Gastroesophageal sphincter (tissue), 4 donors: ENCODE measurements at regions not wholly inside any gene's neighbourhood (a gene's known extent, or its start where the extent isn't known, plus 50 kb on each side); places are given as distances from the start of the nearest gene placed in this dataset.

Experiments used
- ATAC-seq: fragments of 150-250 bp; one replicate; pipeline ENCODE4 v1.9.1; 2016; ENCODE audit warnings: mild to moderate bottlenecking, moderate library complexity
- H3K27ac ChIP-seq, 4 donors: fragments of 200-600 bp; sonication (generic) in 3 of 4; 1 replicate in 3 of 4; 2 replicates in 1 of 4; pipeline ENCODE4 v1.5.1; 2016 to 2019
- H3K27me3 ChIP-seq: fragments of 200-600 bp; sonication (generic); one replicate; pipeline ENCODE4 v1.5.1; 2019
- H3K36me3 ChIP-seq, 2 donors: fragments of 200-600 bp; sonication (generic); one replicate each; pipeline ENCODE4 v1.5.1; 2019; ENCODE audit warnings: control low read depth in 1 of 2
- H3K4me1 ChIP-seq, 3 donors: fragments of 200-600 bp; sonication (generic); 1 replicate in 2 of 3; 2 replicates in 1 of 3; pipeline ENCODE4 v1.5.1; 2016 to 2019; ENCODE audit warnings: control low read depth in 2 of 3
- H3K4me3 ChIP-seq, 2 donors: fragments of 200-600 bp; sonication (generic); one replicate each; pipeline ENCODE4 v1.5.1; 2019; ENCODE audit warnings: mild to moderate bottlenecking in 1 of 2, moderate library complexity in 1 of 2
- H3K9me3 ChIP-seq, 3 donors: fragments of 200-600 bp; sonication (generic); one replicate each; pipeline ENCODE4 v1.5.1; 2017 to 2019; ENCODE audit warnings: control low read depth in 2 of 3
- EP300 ChIP-seq: sonication (generic); formaldehyde crosslinking; IDR thresholded peaks from one replicate; pipeline ENCODE4 v1.6.1; 2017; ENCODE audit warnings: antibody characterized with exemption, mild to moderate bottlenecking
- POLR2A ChIP-seq, 2 donors: fragments of 450-650 bp; IDR thresholded peaks; one replicate each; pipeline ENCODE4 v1.6.1; 2017; ENCODE audit warnings: antibody characterized with exemption in 2 of 2, mild to moderate bottlenecking in 2 of 2, moderate library complexity in 1 of 2
- POLR2AphosphoS5 ChIP-seq: sonication (generic); formaldehyde crosslinking; IDR thresholded peaks from one replicate; pipeline ENCODE4 v1.6.1; 2017; ENCODE audit warnings: antibody characterized with exemption
- WGBS, 2 donors: methylation state at CpG; one replicate each; pipeline ENCODE4 v1.1.5; 2018; ENCODE audit warnings: low coverage in 1 of 2; 5-methylcytosine and 5-hydroxymethylcytosine counted together
- TF ChIP-seq, protein P1 (sequence below), 4 experiments: fragments of 200-600 bp in 2 of 4; fragments of 450-650 bp in 2 of 4; sonication (generic) in 1 of 4; IDR thresholded peaks; one replicate each; pipeline ENCODE4 v1.5.1; 2017 to 2019; ENCODE audit warnings: antibody characterized with exemption in 4 of 4, mild to moderate bottlenecking in 2 of 4, moderate library complexity in 2 of 4

- TF ChIP-seq, protein P1, sequence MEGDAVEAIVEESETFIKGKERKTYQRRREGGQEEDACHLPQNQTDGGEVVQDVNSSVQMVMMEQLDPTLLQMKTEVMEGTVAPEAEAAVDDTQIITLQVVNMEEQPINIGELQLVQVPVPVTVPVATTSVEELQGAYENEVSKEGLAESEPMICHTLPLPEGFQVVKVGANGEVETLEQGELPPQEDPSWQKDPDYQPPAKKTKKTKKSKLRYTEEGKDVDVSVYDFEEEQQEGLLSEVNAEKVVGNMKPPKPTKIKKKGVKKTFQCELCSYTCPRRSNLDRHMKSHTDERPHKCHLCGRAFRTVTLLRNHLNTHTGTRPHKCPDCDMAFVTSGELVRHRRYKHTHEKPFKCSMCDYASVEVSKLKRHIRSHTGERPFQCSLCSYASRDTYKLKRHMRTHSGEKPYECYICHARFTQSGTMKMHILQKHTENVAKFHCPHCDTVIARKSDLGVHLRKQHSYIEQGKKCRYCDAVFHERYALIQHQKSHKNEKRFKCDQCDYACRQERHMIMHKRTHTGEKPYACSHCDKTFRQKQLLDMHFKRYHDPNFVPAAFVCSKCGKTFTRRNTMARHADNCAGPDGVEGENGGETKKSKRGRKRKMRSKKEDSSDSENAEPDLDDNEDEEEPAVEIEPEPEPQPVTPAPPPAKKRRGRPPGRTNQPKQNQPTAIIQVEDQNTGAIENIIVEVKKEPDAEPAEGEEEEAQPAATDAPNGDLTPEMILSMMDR (IDR thresholded peaks at IDR 0.05), result no peak
- no peak for TF ChIP-seq POLR2A (IDR thresholded peaks at IDR 0.05)
- TF ChIP-seq EP300, result no peak
- no peak for TF ChIP-seq POLR2AphosphoS5
- no peak overlapping the region for H3K27ac ChIP-seq
- ATAC-seq, result no peak
- H3K4me1 ChIP-seq, result no peaks in the 10 kb centered on the region
- WGBS, 2 donors, result 44 to 47% methylated on average over 4 of the region's 4 CpGs
- H3K27me3 ChIP-seq, result no peaks in the 10 kb centered on the region
- no peaks in the 10 kb centered on the region for H3K36me3 ChIP-seq
- H3K4me3 ChIP-seq, result no peak overlapping the region
- H3K9me3 ChIP-seq, result peaks cover 0 to 9% (median 0%) of the 10 kb centered on the region in 3 donors
These were observed 227.3 kb downstream of the LURAP1L start for GRCh38 chr9:13001989-13002580.

GRCh38 chr9:13002740-13003139 is 227.9 kb downstream of the LURAP1L start:
- no peak overlapping the region for H3K27ac ChIP-seq
- ATAC-seq, result no peak
- no peaks in the 10 kb centered on the region for H3K27me3 ChIP-seq
- WGBS, 2 donors, result 59 to 65% methylated on average over 2 of the region's 2 CpGs
- no peaks in the 10 kb centered on the region for H3K4me1 ChIP-seq
- no peak for TF ChIP-seq POLR2A (IDR thresholded peaks at IDR 0.05)
- peaks cover 0 to 9% (median 0%) of the 10 kb centered on the region in 3 donors for H3K9me3 ChIP-seq
- H3K4me3 ChIP-seq, result no peak overlapping the region
- H3K36me3 ChIP-seq, result no peaks in the 10 kb centered on the region

DNA sequence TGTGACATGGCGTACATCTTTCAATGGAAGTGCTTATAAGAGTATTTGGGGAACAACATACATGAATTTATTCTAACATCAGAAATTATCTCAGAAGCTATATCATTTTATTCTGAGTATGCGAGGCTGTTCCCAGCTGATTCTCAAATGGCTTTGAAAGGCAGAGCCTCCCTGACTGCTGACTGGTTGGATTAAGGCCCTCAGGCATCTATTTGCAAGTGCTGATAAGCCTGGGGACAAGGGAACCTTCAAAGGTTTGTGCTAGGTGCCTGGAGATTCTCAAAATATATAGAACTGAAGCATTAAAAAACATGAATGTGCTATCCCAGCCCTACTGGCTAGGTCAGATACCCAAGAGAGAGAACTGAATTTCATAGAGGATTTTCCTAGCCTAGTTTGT is 235.1 kb downstream of the LURAP1L start:
- peaks cover 0 to 7% (median 0%) of the 10 kb centered on the region in 3 donors for H3K9me3 ChIP-seq
- 94% methylated on average over 2 of the region's 2 CpGs for WGBS, 2 donors
- TF ChIP-seq POLR2AphosphoS5 (no peak), EP300 (no peak), POLR2A (IDR thresholded peaks at IDR 0.05) (no peak)
- TF ChIP-seq, protein P1 (IDR thresholded peaks at IDR 0.05), result no peak

DNA sequence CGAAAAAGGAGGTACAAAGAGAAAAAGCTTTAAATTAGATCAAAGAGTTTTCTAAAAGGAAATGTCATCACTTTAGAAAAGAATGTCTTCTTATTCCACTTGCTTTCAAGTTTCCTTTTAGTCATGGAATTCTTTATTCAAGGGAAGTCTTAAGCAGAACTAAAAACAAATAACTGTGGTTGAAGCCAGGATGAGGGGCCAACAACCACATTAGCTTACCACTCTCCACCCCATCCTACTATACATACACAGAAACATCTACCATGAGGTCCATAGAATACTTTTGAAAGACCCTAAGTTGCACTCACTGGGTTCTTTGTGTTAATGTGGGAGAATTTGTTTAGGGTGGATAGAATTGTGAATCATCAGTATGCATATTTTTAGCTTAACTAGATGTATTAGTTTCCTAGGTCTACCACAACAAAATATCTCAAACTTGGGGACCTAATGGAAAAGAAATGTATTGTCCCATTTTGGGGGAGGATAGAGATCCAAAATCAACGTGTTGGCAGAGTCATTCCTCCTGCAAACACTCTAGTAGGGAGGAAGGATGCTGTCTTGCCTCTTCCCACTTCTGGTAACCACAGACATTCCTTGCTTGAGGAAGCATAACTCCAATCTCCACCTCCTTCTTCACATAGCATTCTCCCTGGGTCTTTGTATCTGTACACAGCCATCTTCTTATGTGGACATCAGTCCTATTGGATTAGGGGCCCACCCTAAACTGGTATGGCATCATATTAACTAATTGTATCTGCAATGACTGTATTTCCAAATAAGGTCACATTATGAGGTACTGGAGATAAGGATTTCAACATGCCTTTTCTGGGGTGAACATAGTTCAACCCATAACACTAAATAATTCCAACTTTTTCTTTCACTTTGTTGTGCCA is 239.4 kb downstream of the LURAP1L start:
- H3K27me3 ChIP-seq, result no peaks in the 10 kb centered on the region
- TF ChIP-seq POLR2AphosphoS5 (no peak), POLR2A (IDR thresholded peaks at IDR 0.05) (no peak), EP300 (no peak)
- TF ChIP-seq, protein P1 (IDR thresholded peaks at IDR 0.05), result no peak
- H3K4me1 ChIP-seq, result no peaks in the 10 kb centered on the region
- no peak overlapping the region for H3K4me3 ChIP-seq
- no peak for ATAC-seq
- whole genome bisulfite sequencing, 2 donors, result 27 to 33% methylated on average over 2 of the region's 2 CpGs
- H3K9me3 ChIP-seq, result no peaks in the 10 kb centered on the region
- H3K36me3 ChIP-seq, result no peaks in the 10 kb centered on the region
- H3K27ac ChIP-seq, result no peak overlapping the region

More for the DNA sequence above, 235.1 kb downstream of the LURAP1L start:
- H3K27me3 ChIP-seq, result no peaks in the 10 kb centered on the region
- H3K27ac ChIP-seq, result no peak overlapping the region
- H3K4me1 ChIP-seq, result no peaks in the 10 kb centered on the region
- no peak for ATAC-seq
- H3K4me3 ChIP-seq, result no peak overlapping the region
- no peaks in the 10 kb centered on the region for H3K36me3 ChIP-seq

DNA sequence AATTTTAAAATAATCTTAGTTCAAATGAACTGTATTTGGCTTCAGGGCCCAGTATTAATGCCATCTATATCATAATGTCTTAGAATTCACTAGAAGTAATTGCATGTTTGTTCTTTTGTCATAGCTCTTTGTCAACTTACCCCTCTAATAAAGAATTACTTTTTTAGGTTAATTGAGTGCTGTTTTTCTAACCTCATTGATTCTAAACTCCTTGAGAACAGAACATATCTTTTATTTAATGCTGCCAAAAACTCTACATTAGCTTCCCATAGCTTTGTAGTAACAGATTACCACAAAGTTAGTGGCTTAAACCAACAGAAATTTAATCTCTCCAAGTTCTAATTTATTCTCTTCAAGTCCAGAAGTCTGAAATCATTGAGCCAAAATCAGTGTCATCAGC is 242.4 kb downstream of the LURAP1L start:
- no peak for TF ChIP-seq POLR2AphosphoS5

More for the DNA sequence above, 242.4 kb downstream of the LURAP1L start:
- Histone ChIP-seq H3K27ac (no peak overlapping the region), H3K27me3 (no peaks in the 10 kb centered on the region), H3K4me1 (no peaks in the 10 kb centered on the region), H3K36me3 (no peaks in the 10 kb centered on the region), H3K4me3 (no peak overlapping the region), H3K9me3 (no peaks in the 10 kb centered on the region)
- no peak for ATAC-seq
